ENCODE measurements at regions not wholly inside any gene's neighbourhood (a gene's known extent, or its start where the extent isn't known, plus 50 kb on each side); places are given as distances from the start of the nearest gene placed in this dataset.

GRCh38 chr12:127284870-127285431 is 982.0 kb upstream of the TMEM132C start:
- no peak for DNase-seq
- H3K4me1 ChIP-seq = peaks cover 0 to 6% (median 0%) of the 10 kb centered on the region in 6 donors
- no peak overlapping the region for H3K27ac ChIP-seq
- H3K36me3 ChIP-seq = no peaks in the 10 kb centered on the region
- peaks cover 0 to 10% (median 0%) of the 10 kb centered on the region in 7 donors for H3K27me3 ChIP-seq (replicated peaks in 1 of 7)
- intact Hi-C loops (cut with DNase I; ENCODE audit: low total_unique reads) = no loop called here
- H3K4me3 ChIP-seq = no peak overlapping the region
- H3K9me3 ChIP-seq = no peaks in the 10 kb centered on the region
- 41 to 61% (median 49%) methylated on average over 3 of the region's 3 CpGs for WGBS, 5 donors
- TF ChIP-seq CTCF (IDR thresholded peaks at IDR 0.05 in 8 of 11, conservative IDR thresholded peaks at IDR 0.05 in 3 of 11) (no peak), POLR2AphosphoS5 (IDR thresholded peaks at IDR 0.05) (no peak), POLR2A (IDR thresholded peaks at IDR 0.05) (no peak)

- WGBS, 5 donors = 69 to 86% (median 85%) methylated on average over 3 of the region's 3 CpGs
- intact Hi-C loops (cut with DNase I; ENCODE audit: low total_unique reads) = no loop called here
Observed at GRCh38 chr12:127286281-127286680, 980.7 kb upstream of the TMEM132C start.

GRCh38 chr12:127287256-127287655 is 979.7 kb upstream of the TMEM132C start:
- 88 to 95% (median 91%) methylated on average over 11 of the region's 11 CpGs for WGBS, 5 donors
- H3K27ac ChIP-seq = no peak overlapping the region
- H3K4me1 ChIP-seq = no peaks in the 10 kb centered on the region
- no peak for TF ChIP-seq CTCF (IDR thresholded peaks at IDR 0.05 in 8 of 11, conservative IDR thresholded peaks at IDR 0.05 in 3 of 11)
- no peak for TF ChIP-seq POLR2AphosphoS5 (IDR thresholded peaks at IDR 0.05)
- TF ChIP-seq POLR2A (IDR thresholded peaks at IDR 0.05) = no peak
- DNase-seq = no peak
- H3K36me3 ChIP-seq = no peaks in the 10 kb centered on the region
- no peaks in the 10 kb centered on the region for H3K27me3 ChIP-seq (replicated peaks in 1 of 7)
- H3K4me3 ChIP-seq = no peak overlapping the region
- intact Hi-C loops (cut with DNase I; ENCODE audit: low total_unique reads) = no loop called here
- H3K9me3 ChIP-seq = no peaks in the 10 kb centered on the region

More at GRCh38 chr12:127286281-127286680, 980.7 kb upstream of the TMEM132C start:
- Histone ChIP-seq H3K27ac (no peak overlapping the region), H3K36me3 (no peaks in the 10 kb centered on the region), H3K4me1 (no peaks in the 10 kb centered on the region), H3K4me3 (no peak overlapping the region), H3K9me3 (no peaks in the 10 kb centered on the region), H3K27me3 (replicated peaks in 1 of 7) (no peaks in the 10 kb centered on the region)
- TF ChIP-seq CTCF (IDR thresholded peaks at IDR 0.05 in 8 of 11, conservative IDR thresholded peaks at IDR 0.05 in 3 of 11) (no peak), POLR2A (IDR thresholded peaks at IDR 0.05) (no peak), POLR2AphosphoS5 (IDR thresholded peaks at IDR 0.05) (no peak)
- DNase-seq = no peak

GRCh38 chr12:127290251-127290650 is 976.7 kb upstream of the TMEM132C start:
- Histone ChIP-seq H3K27me3 (replicated peaks in 1 of 7) (no peaks in the 10 kb centered on the region), H3K4me1 (no peaks in the 10 kb centered on the region), H3K4me3 (no peak overlapping the region), H3K27ac (no peak overlapping the region), H3K9me3 (no peaks in the 10 kb centered on the region), H3K36me3 (no peaks in the 10 kb centered on the region)
- TF ChIP-seq CTCF (IDR thresholded peaks at IDR 0.05 in 8 of 11, conservative IDR thresholded peaks at IDR 0.05 in 3 of 11) (no peak), POLR2A (IDR thresholded peaks at IDR 0.05) (no peak), POLR2AphosphoS5 (IDR thresholded peaks at IDR 0.05) (no peak)
- intact Hi-C loops (cut with DNase I; ENCODE audit: low total_unique reads) = no loop called here
- no peak for DNase-seq
- 76 to 92% (median 87%) methylated on average over 5 of the region's 5 CpGs for WGBS, 5 donors
